RWPE1 (cell line): ENCODE measurements at regions not wholly inside any gene's neighbourhood (a gene's known extent, or its start where the extent isn't known, plus 50 kb on each side); places are given as distances from the start of the nearest gene placed in this dataset.

Experiments used
- CTCF ChIA-PET: fragments of 350-600 bp; sonication (Branson Sonifier 250); formaldehyde crosslinking; extraction: SDS; loops from one replicate; lab custom pipeline; 2021; lab: Yijun Ruan, JAX
- POLR2A ChIA-PET: fragments of 400-600 bp; formaldehyde crosslinking; extraction: SDS; loops from one replicate; lab custom pipeline; 2020; ENCODE audit warnings: antibody characterized with exemption; ENCODE audit not compliant: low non-redundant PET; lab: Yijun Ruan, JAX
- DNase-seq: peaks from one replicate; pipeline ENCODE4 v3.0.0; 2012; ENCODE audit warnings: low spot score
- H3K27ac ChIP-seq: fragments of 450-650 bp; 2 replicates; pipeline ENCODE4 v1.5.1; 2017
- CTCF ChIP-seq: fragments of 450-650 bp; conservative IDR thresholded peaks from 2 replicates; pipeline ENCODE4 v1.5.1; 2017; ENCODE audit warnings: low read depth, mild to moderate bottlenecking

- POLR2A ChIA-PET, result no interaction called here
- DNase-seq, result no peak
- no peak overlapping the region for H3K27ac ChIP-seq
- CTCF ChIA-PET, result no interaction called here
- no peak for TF ChIP-seq CTCF
These were observed 113.6 kb upstream of the MON1B start for GRCh38 chr16:77077256-77077922.

- ChIA-PET POLR2A (no interaction called here), CTCF (interaction anchor here (0.7 kb wide), 1 partner anchor 415 kb away, joined by 3 read pairs; no protein-coding TSS in a partner anchor)
- DNase-seq, result no peak
- no peak overlapping the region for H3K27ac ChIP-seq
- TF ChIP-seq CTCF, result no peak
These were observed 105.0 kb upstream of the MON1B start for GRCh38 chr16:77085981-77086380.

- DNase-seq, result no peak
- CTCF ChIA-PET, result interaction anchor here (0.5 kb wide), 1 partner anchor 13 kb away, joined by 5 read pairs; no protein-coding TSS in a partner anchor
- H3K27ac ChIP-seq, result no peak overlapping the region
- TF ChIP-seq CTCF, result no peak
- POLR2A ChIA-PET, result no interaction called here
These were observed 100.9 kb upstream of the MON1B start for GRCh38 chr16:77090062-77090461.

- CTCF ChIA-PET, result no interaction called here
These were observed 97.7 kb upstream of the MON1B start for GRCh38 chr16:77093309-77093708.

GRCh38 chr16:77093999-77094398, 97.0 kb upstream of the MON1B start:
- DNase-seq, result no peak
- POLR2A ChIA-PET, result no interaction called here
- no peak for TF ChIP-seq CTCF
- CTCF ChIA-PET, result no interaction called here
- no peak overlapping the region for H3K27ac ChIP-seq

More at GRCh38 chr16:77093309-77093708, 97.7 kb upstream of the MON1B start:
- no peak overlapping the region for H3K27ac ChIP-seq
- no peak for DNase-seq
- POLR2A ChIA-PET, result no interaction called here
- TF ChIP-seq CTCF, result no peak

GRCh38 chr16:77111056-77111565, 79.9 kb upstream of the MON1B start:
- no peak for DNase-seq
- CTCF ChIA-PET, result no interaction called here
- POLR2A ChIA-PET, result no interaction called here
- H3K27ac ChIP-seq, result no peak overlapping the region
- TF ChIP-seq CTCF, result no peak
